Karpas-422 (cell line): ENCODE measurements at regions not wholly inside any gene's neighbourhood (a gene's known extent, or its start where the extent isn't known, plus 50 kb on each side); places are given as distances from the start of the nearest gene placed in this dataset.

Experiments used
- DNase-seq: peaks from one replicate; pipeline ENCODE4 v3.0.0-alpha.2; 2015
- H2AFZ ChIP-seq: fragments of 200-600 bp; sonication (generic); 2 replicates; pipeline ENCODE4 v1.6.1; 2014; ENCODE audit warnings: antibody characterized with exemption, low read length, mixed read lengths
- H3K27ac ChIP-seq: fragments of 200-600 bp; sonication (generic); 2 replicates; pipeline ENCODE4 v1.5.1; 2014; ENCODE audit warnings: mild to moderate bottlenecking, low read length, moderate library complexity
- H3K27me3 ChIP-seq: fragments of 200-600 bp; sonication (generic); 2 replicates; pipeline ENCODE4 v1.6.1; 2014; ENCODE audit warnings: low read length, mixed read lengths
- H3K36me3 ChIP-seq: fragments of 200-600 bp; sonication (generic); 2 replicates; pipeline ENCODE4 v1.6.1; 2014; ENCODE audit warnings: low read length, mixed read lengths; ENCODE audit not compliant: insufficient read depth
- H3K4me1 ChIP-seq: fragments of 200-600 bp; sonication (generic); 2 replicates; pipeline ENCODE4 v1.6.1; 2014; ENCODE audit warnings: mild to moderate bottlenecking, low read length, mixed read lengths
- H3K4me2 ChIP-seq: fragments of 200-600 bp; sonication (generic); 2 replicates; pipeline ENCODE4 v1.6.1; 2014; ENCODE audit warnings: low read length, low read depth, mild to moderate bottlenecking; ENCODE audit not compliant: poor library complexity, severe bottlenecking
- H3K4me3 ChIP-seq: fragments of 200-600 bp; sonication (generic); 2 replicates; pipeline ENCODE4 v1.5.1; 2014; ENCODE audit warnings: mild to moderate bottlenecking, antibody characterized with exemption, low read length, mixed read lengths
- H3K79me2 ChIP-seq: fragments of 200-600 bp; sonication (generic); 2 replicates; pipeline ENCODE4 v1.6.1; 2014; ENCODE audit warnings: mild to moderate bottlenecking, low read length, mixed read lengths
- H3K9ac ChIP-seq: fragments of 200-600 bp; sonication (generic); 2 replicates; pipeline ENCODE4 v1.6.0; 2014; ENCODE audit warnings: low read length
- H3K9me2 ChIP-seq: fragments of 200-600 bp; sonication (generic), shearing (Covaris generic); replicated peaks from 2 replicates; pipeline ENCODE4 v1.6.0; 2014; ENCODE audit warnings: mild to moderate bottlenecking, low read length, moderate library complexity; ENCODE audit not compliant: insufficient read depth
- H3K9me3 ChIP-seq: fragments of 300-700, 200-600 bp; sonication (generic); 2 replicates; pipeline ENCODE4 v1.6.1; 2014; ENCODE audit warnings: low read length, mixed read lengths
- H4K20me1 ChIP-seq: fragments of 200-600 bp; sonication (generic); 2 replicates; pipeline ENCODE4 v1.6.1; 2014; ENCODE audit warnings: mild to moderate bottlenecking, antibody characterized with exemption, low read length, low read depth; ENCODE audit not compliant: insufficient read depth

DNA sequence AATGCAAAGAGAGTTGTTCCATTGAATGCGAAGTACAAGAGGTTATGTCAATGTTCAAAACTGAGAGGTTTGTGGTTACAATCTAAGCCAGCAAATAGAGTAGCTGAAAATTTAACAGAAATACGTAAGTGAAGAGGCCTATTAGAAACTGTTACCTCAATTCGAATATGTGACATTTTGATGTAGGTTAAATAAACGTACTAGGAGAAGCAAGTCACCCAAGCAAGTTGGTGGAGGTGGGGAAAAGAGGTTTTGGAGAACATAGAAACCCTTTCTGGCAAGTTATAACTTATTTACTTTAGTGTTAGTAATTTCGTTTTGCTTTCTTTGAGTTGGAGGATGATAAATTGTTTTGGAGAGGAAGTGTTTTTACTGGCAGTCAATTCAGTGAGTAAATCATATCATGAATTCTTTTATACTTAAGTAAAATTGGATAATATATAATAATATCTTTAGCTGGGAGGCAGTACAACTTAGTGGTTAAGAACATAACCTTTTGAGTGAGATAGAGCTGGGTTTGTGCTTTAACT is 91.2 kb upstream of the NAALADL2 start:
- H3K36me3 ChIP-seq: no peaks in the 10 kb centered on the region
- no peaks in the 10 kb centered on the region for H3K79me2 ChIP-seq
- no peak for DNase-seq
- no peaks in the 10 kb centered on the region for H3K27me3 ChIP-seq
- no peaks in the 10 kb centered on the region for H3K9me2 ChIP-seq
- no peaks in the 10 kb centered on the region for H4K20me1 ChIP-seq
- H3K27ac ChIP-seq: no peak overlapping the region
- H3K4me3 ChIP-seq: no peak overlapping the region
- H3K4me2 ChIP-seq: no peak overlapping the region
- H3K9me3 ChIP-seq: peaks cover 22% of the 10 kb centered on the region
- 0 out of 2 replicates have a peak overlapping the region, but pooled peaks have one; percentile 21 for H2AFZ ChIP-seq
- H3K9ac ChIP-seq: no peak overlapping the region
- H3K4me1 ChIP-seq: no peaks in the 10 kb centered on the region

DNA sequence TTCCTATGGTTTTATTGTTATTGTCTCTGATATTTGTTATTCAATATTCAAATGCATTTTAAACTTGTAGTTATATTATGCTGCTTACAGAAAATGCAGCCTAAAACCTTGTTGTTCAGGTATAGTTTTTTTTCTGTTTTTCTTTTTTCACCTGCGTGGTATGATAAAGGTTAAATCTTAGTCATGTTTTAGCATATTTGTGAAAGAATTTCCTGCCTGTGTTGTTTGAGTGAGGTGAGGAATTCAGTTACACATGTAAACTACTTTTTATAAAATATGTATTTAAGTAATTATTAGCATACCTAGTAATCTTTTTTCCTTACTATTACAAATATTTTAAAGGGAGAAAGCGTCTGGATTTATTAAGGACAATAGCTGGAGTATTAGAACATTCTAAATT is 90.0 kb upstream of the NAALADL2 start:
- H3K27ac ChIP-seq: no peak overlapping the region
- H3K4me2 ChIP-seq: no peak overlapping the region

DNA sequence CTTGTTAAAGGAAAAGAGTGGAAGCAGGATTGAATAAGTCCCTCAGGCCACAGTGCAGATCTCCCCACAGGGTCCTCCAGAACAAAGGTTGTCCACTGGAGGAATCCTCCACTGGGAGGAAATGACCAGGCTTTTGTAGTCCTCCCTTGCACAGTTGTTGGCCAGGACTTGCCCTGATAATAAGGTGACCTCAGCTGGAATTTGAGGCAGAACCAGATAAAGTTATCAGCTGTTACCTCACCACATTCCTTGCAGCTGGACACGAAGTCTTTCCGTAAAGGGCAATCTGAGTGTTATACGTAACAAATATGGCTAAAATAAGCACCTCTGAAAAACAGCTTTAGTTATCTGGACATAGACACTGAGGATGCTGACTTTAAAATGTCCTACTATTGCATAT is 83.5 kb upstream of the NAALADL2 start:
- Histone ChIP-seq H4K20me1 (no peaks in the 10 kb centered on the region), H3K27me3 (no peaks in the 10 kb centered on the region), H3K4me1 (no peaks in the 10 kb centered on the region), H3K9ac (no peak overlapping the region), H3K4me2 (no peak overlapping the region), H2AFZ (no peak overlapping the region), H3K4me3 (no peak overlapping the region), H3K79me2 (no peaks in the 10 kb centered on the region), H3K36me3 (no peaks in the 10 kb centered on the region), H3K9me2 (no peaks in the 10 kb centered on the region), H3K27ac (no peak overlapping the region), H3K9me3 (peaks cover 38% of the 10 kb centered on the region)
- DNase-seq: no peak

More for the DNA sequence above, 90.0 kb upstream of the NAALADL2 start:
- Histone ChIP-seq H2AFZ (no peak overlapping the region), H3K79me2 (no peaks in the 10 kb centered on the region), H3K36me3 (no peaks in the 10 kb centered on the region), H3K27me3 (no peaks in the 10 kb centered on the region), H3K4me1 (no peaks in the 10 kb centered on the region), H3K9me3 (peaks cover 24% of the 10 kb centered on the region), H3K9me2 (no peaks in the 10 kb centered on the region), H4K20me1 (no peaks in the 10 kb centered on the region), H3K4me3 (no peak overlapping the region), H3K9ac (no peak overlapping the region)
- no peak for DNase-seq

DNA sequence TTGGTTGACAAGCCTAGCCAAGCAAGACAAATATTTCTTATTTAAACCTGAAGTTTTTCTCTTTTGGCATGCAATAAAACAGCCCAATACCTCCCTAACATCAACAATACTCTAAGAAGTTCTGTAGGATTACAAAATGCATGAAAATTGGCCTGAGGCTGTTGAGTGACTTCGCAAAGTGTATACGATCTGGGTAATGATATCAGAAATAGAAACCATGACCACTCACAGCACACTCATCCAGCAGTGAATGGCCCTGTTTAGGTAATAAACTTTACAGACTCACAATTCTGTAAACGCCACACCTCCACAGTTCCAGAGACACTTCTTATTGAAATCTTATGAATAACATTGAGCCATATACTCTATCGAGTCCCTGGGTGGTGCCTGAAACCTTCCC is 83.0 kb upstream of the NAALADL2 start:
- Histone ChIP-seq H3K9me3 (peaks cover 35% of the 10 kb centered on the region), H3K4me2 (no peak overlapping the region), H3K79me2 (no peaks in the 10 kb centered on the region), H2AFZ (no peak overlapping the region), H3K27me3 (no peaks in the 10 kb centered on the region), H3K4me3 (no peak overlapping the region), H3K9me2 (no peaks in the 10 kb centered on the region), H3K36me3 (no peaks in the 10 kb centered on the region), H3K4me1 (no peaks in the 10 kb centered on the region), H3K9ac (no peak overlapping the region), H4K20me1 (no peaks in the 10 kb centered on the region), H3K27ac (no peak overlapping the region)
- DNase-seq: no peak

DNA sequence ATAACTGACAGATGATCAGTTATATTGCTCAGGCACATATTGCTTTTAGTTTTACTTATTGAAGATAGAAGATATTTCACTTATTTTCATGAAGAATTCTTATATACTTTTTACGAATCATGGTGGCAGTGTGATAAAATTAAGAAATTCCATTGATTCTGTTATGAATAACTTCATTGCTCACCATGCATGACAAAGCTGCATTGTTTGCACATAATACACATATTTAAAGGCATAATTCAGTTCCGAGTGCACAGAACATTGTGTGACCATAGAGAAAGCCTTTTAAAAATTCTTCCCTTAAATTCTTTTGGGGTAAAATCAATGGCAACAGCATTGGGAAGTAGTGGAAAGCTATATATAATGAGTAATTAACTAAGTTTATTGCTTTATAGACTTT is 82.5 kb upstream of the NAALADL2 start:
- no peak overlapping the region for H3K27ac ChIP-seq
- no peak overlapping the region for H3K4me2 ChIP-seq
- H2AFZ ChIP-seq: no peak overlapping the region
- no peaks in the 10 kb centered on the region for H3K4me1 ChIP-seq
- no peaks in the 10 kb centered on the region for H3K9me2 ChIP-seq
- no peak overlapping the region for H3K9ac ChIP-seq
- no peaks in the 10 kb centered on the region for H3K36me3 ChIP-seq
- H3K79me2 ChIP-seq: no peaks in the 10 kb centered on the region
- H3K4me3 ChIP-seq: no peak overlapping the region
- H3K9me3 ChIP-seq: peaks cover 34% of the 10 kb centered on the region
- DNase-seq: no peak
- H3K27me3 ChIP-seq: no peaks in the 10 kb centered on the region
- no peaks in the 10 kb centered on the region for H4K20me1 ChIP-seq

DNA sequence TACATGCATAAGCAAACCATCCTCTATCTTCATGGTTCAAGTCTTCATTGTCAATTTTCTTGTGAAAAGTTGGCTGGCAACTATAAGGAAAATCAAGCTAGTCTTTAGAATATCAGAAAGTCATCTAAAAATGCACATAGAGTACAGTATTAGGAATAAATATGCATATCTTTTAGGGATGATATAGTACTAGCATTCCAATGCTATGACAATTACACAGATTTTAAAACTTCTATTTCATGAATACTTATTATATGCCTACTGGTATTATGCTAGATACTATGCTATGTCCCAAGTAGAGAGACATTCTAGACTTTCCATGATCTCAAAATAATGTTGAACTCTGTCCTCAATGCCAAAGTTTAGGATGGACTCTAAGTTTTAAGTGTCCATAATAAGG is 81.3 kb upstream of the NAALADL2 start:
- H3K27ac ChIP-seq: no peak overlapping the region
- H3K4me3 ChIP-seq: no peak overlapping the region
- DNase-seq: no peak
- H3K4me2 ChIP-seq: no peak overlapping the region
- no peak overlapping the region for H3K9ac ChIP-seq
- no peaks in the 10 kb centered on the region for H4K20me1 ChIP-seq
- no peaks in the 10 kb centered on the region for H3K79me2 ChIP-seq
- no peaks in the 10 kb centered on the region for H3K4me1 ChIP-seq
- H3K9me2 ChIP-seq: no peaks in the 10 kb centered on the region
- no peaks in the 10 kb centered on the region for H3K36me3 ChIP-seq
- no peaks in the 10 kb centered on the region for H3K27me3 ChIP-seq
- peaks cover 30% of the 10 kb centered on the region for H3K9me3 ChIP-seq
- no peak overlapping the region for H2AFZ ChIP-seq

DNA sequence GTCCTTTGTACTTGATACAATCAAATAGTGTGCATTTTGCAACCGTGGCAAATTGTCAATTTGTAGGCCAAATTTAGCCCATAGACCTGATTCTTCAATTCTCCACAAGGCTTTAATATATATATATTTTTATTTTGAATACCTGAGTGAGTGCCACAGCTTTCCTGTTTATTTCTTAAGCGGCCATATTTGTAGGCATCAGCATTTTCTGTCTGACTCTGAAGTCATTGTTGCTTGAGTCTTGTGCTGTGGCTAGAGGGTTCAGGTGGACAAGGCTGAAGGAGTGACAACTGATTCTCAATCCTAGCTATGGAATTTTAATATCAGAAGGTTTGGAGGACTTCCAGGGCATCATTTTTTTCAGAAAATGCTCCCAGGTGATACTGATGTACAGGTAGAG is 75.6 kb upstream of the NAALADL2 start:
- H3K4me3 ChIP-seq: no peak overlapping the region
- no peak for DNase-seq
- H3K9me2 ChIP-seq: no peaks in the 10 kb centered on the region
- no peak overlapping the region for H3K4me2 ChIP-seq
- H3K27ac ChIP-seq: no peak overlapping the region
- H2AFZ ChIP-seq: no peak overlapping the region
- no peaks in the 10 kb centered on the region for H3K4me1 ChIP-seq
- no peaks in the 10 kb centered on the region for H4K20me1 ChIP-seq
- H3K27me3 ChIP-seq: no peaks in the 10 kb centered on the region
- H3K36me3 ChIP-seq: no peaks in the 10 kb centered on the region
- no peaks in the 10 kb centered on the region for H3K79me2 ChIP-seq
- H3K9ac ChIP-seq: no peak overlapping the region
- peaks cover 29% of the 10 kb centered on the region for H3K9me3 ChIP-seq

DNA sequence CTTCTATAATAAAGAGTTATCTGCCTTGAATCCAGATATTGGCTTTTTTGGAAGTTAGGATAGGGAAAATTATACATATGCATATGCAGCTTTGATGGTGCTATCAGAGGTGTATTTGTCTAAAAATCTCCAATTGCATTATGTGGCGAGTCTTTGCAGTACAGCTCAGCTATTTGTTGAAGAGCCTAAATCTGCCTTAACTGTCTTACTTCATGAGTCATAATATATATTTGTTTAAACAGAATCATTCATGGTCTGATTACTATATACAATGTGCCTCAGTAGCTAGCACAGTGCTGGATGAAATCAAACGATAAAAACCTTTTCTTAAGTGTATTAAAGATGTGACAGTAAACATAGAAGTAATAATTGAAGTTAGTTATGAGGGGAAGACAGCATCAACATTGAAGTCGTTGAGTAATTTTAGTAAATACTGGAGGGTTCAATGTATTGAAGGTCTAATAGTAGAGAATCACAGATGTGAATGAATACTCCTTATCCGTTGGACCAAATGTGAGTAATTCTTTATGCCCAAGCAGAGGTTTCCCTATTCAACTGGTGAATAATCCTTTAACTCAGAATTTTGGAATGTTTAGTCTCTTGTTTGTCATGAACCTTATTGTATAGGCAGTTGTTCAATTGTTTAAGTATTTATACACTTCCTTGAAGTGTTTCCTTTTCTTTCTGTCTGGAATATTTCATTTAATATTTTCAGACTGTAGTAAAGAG is 74.8 kb upstream of the NAALADL2 start:
- DNase-seq: no peak
- Histone ChIP-seq H4K20me1 (no peaks in the 10 kb centered on the region), H3K79me2 (no peaks in the 10 kb centered on the region), H3K27me3 (no peaks in the 10 kb centered on the region), H3K9me3 (peaks cover 29% of the 10 kb centered on the region), H3K4me3 (no peak overlapping the region), H3K4me2 (no peak overlapping the region), H3K9ac (no peak overlapping the region), H3K36me3 (no peaks in the 10 kb centered on the region), H2AFZ (no peak overlapping the region), H3K27ac (no peak overlapping the region), H3K4me1 (no peaks in the 10 kb centered on the region), H3K9me2 (no peaks in the 10 kb centered on the region)
